Right renal pelvis (tissue), 4 donors: ENCODE measurements at regions not wholly inside any gene's neighbourhood (a gene's known extent, or its start where the extent isn't known, plus 50 kb on each side); places are given as distances from the start of the nearest gene placed in this dataset.
"Not testable (repeated sequence)": the region's sequence is repeated elsewhere in the genome, so short reads cannot be mapped to it uniquely, and the experiment has no call there.

Experiments used
- DNase-seq, 4 donors: peaks; one replicate each; pipeline ENCODE4 v3.0.0-alpha.2; 2013; ENCODE audit warnings: low read depth in 4 of 4, low spot score in 3 of 4, missing footprints in 1 of 4

DNA sequence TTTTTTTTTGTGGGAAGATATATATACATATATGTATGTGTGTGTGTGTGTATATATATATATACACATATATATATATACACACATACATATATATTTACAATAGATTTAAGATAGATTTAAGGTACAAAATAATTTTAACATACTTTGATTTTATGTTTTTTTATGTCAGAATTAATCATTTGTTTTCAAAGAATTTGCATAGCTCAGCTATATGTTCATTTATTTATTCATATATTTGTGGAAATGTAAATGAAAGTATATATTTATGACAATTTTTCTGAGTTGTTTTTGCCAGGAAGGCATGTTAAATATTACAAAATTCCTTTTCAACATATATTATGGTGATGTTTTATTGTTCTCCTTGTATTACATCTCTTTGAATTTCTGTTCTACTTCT lies 887.4 kb upstream of the NOVA1 start:
- no peak for DNase-seq

DNA sequence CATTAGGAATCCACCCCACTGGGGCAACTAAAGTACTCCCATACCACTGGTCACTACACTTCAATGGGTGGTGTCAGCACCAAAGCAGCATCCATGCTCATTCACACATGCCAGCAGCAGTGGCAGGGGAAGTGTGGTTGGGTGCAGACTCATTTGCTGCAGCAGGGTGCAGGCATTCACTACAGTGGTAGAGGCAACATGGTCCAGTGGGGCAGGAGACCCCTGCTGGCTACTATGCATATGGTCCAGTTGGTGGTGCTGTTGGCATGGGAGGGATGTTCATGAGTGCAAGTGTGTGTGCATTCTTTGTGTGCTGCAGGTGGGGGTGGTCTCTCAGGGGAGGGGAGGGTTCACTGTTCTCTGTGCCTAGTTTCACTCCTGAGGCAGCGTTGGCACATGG lies 908.4 kb upstream of the NOVA1 start:
- DNase-seq: no peak

DNA sequence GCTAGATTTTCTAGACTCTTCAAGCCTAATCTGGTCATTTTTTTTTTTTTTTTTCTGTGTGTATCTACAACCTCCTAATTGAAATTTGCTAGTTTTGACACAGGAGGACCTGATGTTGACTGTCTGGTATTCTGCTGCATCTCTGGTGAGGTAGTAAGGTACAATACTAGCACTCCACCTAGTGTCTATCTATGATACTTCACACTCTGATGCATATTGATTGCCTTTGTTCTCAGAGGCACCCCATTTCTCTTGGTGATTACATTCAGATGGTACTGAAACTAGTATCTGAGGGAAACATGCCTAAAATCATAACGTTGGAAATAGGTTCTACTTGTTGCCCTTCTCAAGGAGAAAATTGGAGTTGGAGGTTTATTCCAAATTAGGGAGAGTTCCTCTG lies 930.5 kb upstream of the NOVA1 start:
- peak in 1 of 4 donors; percentile 5 for DNase-seq

DNA sequence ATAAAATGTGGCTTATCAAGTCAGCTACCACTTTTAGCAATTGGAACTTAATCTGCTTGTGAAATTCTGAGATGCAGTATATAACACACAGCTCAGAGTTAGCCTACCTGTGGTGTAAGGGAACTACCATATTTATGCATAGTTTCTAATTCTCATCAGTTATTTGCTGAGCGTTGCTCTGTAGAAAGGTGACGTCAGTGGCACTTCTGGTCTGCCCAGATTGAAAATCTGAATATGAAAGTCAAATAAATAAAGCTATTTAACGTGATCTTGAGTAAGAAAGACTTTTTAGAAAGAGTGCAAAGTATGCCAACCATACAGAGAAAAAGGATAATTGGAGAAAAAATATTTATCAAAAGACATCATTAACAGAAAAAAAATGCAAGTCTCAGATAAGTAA lies 938.9 kb upstream of the NOVA1 start:
- no peak for DNase-seq

DNA sequence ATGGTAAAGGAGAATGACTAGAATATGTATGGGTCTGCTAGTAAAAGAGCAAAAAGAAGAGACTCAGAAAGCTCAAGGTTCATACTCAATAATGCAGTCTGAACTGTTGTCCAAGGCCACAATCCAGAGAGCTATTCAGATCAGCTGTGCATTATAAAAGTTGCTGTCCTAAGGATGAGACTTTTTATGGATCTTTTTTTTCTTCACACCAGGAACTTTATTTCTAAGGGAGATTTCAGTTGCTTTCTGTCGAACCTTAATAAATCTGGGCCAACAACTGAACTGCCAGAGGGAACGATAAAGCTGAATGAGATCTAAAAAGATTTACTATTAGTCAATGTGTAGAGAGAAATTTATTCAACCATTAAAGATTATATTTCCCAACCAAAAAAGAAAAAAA lies 948.3 kb upstream of the NOVA1 start:
- no peak for DNase-seq

DNA sequence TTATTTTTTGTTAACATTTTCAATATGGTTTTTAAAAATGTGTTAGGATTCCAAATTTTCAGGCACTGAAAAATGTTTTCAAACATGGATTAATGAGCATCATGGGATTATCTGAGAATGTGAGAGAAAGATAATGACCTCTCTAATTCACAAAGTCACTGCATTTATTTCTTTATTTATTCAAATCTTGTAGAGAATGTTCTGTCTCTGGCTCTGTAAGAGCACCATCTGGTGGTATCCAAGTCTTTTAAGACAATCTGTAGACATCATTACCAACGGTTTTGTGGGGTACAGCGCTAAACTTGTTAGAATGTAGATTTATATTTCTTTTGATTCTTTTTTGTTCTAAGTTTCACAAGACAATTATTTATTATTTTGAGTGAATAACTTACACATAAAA lies 956.0 kb upstream of the NOVA1 start:
- DNase-seq: peak in 1 of 4 donors; percentile 10

DNA sequence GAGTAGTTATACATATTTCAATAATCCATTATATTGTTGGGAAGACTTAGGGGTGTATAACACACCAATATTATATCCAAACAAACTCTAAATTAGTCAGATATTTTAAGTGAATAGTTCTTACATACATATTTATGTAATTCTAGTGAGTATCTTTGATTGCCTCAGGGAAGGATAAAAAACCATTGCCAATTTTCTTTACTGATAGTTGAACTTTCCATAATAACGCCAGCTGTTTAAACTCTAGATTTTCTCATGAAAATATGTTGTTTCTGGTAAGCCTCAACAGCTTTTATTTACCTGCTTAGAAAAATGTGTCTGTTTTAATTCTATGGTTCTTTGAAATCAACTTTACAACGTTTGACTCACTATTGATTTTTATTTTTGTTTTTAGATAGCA lies 959.6 kb upstream of the NOVA1 start:
- no peak for DNase-seq

DNA sequence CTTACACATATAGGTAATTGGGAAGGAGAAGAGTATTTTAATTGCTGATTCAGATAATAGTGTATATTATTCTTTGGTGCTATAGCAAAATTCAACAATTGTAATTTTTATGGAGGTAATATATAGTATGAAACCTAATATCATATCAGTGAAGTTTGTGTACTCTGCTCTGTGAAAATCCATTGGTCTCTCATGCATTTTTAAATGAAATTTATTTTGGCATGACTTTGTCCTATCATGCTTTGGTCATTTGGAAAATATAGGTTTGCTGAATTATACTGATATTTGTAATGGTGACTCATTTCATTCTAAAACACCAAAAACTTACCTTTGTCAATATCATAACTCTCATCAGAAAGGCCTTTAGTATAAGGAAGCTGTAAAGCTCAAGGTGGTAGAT lies 962.0 kb upstream of the NOVA1 start:
- no peak for DNase-seq

DNA sequence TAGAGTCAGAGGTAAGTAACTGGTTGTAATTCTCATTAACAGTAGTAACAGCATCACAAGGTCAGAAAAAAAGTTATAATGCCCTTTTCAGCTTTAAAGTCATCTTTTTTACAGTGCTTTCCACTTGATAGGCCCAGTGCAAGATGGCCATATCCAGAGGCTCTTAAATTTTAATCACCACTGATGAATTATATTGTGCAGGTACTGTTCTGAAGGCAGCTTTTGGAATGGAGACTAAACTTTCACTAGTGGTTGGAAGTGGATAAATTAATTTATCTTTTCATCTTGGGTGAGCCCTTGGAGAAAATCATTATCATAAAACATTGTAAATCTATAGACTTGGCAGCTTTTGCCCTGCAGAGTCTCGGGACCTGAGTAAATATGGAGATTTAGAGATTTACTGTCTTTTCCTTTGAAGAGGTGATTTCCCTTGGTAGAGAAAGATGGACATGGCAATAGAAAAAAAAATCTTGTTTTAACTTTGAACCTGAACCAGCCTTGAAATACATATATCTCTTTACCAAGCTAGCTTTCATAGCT lies 969.1 kb upstream of the NOVA1 start:
- DNase-seq: no peak

DNA sequence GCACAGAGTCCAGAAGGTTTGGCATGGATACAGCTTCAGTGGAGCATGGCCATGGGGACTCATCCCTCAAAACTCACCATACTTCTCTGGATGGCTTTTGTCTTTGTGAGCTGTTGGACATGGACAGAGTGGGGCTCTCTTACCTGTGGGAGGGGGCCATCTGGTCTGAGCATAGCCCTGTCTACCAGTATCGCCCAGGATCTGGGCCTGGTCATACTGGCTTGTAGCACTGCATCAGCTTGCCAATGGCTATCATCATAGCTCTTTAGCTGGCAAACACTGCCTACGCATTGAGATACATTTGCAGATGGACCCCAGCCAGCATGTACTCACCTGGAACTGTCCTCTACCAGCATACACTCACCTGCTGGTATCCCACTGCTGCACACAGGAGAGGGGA lies 975.2 kb upstream of the NOVA1 start:
- no peak for DNase-seq

DNA sequence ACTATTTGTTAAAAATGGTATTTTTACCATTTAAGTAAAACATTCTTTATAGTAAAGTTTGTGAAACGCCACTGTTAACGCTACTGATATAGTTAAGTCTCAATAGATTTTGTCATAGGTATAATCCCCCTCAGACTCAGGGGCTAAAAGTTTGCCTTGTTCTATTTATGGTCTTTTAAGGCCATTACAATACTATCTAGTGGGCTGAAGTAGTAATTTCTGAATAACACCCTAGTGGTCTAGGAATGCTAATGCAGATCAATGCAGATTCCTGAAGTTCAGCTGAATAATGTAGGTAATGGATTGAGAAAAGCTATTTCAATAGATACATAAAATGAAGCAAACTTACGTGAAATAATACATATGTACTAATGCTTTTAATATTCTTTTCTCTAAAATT lies 989.3 kb upstream of the NOVA1 start:
- DNase-seq: no peak

DNA sequence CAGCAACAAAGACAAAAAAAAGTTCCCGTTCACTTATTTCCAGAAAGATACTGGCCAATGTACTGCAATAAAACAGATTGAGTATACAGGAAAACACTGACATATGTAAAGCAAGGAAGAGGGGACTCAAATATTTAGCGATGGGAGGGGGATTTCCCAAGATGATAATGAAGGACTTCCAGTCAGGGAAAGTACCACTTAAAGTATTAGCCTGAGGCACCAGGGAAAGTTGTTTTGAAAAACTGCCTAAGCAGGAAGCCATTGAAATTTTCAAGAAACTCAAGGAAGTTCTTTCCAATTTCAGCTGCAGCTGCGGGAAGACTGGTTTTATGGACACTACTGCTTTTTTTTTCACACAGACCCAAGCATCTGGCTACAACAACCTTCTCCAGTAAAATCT lies 1007.4 kb upstream of the NOVA1 start:
- DNase-seq: no peak

DNA sequence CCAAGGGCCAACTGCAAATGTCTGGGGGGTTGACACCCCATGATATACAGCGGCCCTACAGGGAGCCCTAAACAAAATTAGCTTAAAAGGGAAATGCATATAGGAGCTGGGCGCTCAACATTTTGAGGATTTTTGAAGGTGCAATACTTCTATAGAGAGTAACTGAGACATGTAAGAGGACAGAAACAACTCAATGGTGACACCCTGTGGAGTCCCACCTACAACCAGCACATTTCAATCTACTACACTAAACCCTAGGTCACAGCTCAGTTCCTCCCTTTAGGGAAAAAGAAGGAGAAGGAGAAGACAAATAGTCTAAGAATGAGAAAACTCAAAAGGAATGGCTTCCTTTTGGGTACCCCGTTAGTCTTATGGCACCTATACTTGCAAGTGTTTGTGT lies 1010.5 kb upstream of the NOVA1 start:
- DNase-seq: no peak

DNA sequence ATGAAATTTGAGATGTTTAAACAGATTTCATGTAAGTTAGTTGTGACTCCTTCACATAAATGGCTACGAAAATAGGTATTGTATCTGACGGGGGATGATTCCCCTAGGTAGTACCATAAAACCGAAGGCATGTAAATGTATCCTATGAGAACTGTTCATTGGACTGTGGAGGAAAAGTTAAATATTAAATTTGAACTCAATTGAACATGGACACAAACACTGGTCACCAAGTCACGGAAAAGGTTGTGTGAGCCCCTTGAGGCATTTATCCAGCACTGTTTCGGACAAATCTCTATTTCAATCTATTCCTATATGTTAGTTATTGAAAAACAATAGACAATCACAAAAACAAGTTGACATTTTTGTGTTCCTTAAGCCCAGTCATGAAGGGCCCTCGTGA lies 1014.3 kb upstream of the NOVA1 start:
- no peak for DNase-seq

DNA sequence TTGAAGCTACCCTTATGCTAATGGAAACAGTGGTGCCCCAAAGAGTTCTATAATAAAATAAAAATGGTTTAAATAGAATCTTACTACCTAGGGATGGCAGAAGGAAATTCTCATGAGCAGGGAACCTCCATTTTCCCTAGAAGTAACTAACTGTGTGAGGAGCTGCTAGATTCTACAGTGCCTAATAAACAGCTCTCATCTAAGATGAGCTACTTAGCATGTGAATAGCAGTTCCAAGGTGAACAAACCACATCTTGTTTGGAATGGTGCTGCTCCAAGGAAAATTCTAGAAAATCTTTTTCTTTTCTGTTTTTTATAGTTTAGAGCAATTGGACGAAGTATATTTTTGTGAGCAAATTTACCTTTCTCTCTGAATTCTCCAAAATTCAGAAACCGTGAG lies 1015.3 kb upstream of the NOVA1 start:
- DNase-seq: no peak

DNA sequence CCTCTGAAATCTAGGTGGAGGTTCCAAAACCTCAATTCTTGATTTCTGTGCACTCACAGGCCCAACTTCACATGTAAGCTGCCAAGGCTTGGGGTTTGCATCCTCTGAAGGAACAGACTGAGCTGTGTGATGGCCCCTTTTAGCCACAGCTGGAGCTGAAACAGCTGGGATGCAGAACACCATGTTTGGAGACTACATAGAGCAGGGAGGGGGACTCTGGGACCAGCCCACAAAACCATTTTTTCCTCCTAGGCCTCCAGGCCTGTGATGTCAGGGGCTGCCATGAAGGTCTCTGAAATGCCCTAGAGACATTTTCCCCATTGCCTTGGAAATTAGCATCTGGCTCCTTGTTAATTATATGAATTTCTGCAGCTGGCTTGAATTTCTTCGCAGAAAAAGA lies 1025.9 kb upstream of the NOVA1 start:
- no peak for DNase-seq

DNA sequence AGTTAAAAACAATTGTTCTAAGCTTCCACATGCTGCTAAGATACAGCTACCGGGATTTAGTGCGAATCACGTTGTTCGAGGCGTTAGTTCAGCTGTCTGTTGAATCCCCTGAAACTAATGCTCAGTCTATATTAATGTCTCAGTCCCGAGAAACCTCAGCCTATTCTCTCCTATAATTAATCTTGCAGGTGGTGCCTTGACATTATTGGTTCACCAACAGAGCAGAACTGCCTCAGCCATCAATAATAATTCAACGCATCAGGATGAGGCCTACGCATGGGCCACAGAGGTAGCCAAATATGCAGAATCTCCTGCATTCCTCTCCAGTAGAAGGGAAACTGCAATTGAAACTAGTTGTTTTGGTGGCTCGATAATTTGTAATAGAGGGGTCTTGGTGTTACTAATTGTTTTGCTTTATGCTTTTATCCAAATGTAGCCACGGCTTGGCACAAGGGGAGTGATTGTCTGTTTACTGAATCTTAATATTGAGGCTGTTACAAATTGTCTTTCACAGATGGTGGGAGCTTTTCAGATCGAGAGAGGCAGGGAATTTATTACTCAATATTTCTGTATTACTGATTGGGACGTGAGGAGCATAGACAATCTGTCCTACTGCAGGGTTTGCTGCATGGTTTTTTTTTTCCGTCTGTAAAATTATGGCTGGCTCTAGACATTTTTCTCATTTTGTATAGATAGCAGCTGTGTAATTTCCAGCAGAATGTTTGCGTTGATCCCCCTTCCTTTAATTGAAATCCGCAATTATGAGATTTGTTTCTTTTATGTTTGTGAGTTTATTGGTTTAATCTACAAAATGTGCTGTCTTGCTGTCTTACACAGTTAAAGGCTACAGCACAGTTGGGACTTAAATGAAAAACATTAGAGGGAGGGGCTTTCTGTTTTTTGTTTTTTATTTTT lies 1036.5 kb upstream of the NOVA1 start:
- no peak for DNase-seq

DNA sequence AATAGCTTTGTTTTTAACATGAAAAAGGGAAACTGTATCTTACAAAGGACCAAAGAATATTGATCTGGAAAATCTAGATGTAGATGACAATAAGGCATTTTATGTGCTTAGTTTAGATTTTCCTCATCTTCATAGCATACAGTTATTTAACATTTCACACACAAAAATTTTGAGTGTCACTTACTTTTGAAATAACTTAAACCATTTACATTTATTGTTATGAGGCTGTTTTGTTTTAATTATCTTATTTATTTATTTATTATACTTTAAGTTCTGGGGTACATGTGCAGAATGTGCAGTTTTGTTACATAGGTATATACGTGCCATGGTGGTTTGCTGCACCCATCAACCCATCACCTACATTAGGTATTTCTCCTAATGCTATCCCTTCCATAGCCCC lies 1042.9 kb upstream of the NOVA1 start:
- DNase-seq: not testable (repeated sequence)

DNA sequence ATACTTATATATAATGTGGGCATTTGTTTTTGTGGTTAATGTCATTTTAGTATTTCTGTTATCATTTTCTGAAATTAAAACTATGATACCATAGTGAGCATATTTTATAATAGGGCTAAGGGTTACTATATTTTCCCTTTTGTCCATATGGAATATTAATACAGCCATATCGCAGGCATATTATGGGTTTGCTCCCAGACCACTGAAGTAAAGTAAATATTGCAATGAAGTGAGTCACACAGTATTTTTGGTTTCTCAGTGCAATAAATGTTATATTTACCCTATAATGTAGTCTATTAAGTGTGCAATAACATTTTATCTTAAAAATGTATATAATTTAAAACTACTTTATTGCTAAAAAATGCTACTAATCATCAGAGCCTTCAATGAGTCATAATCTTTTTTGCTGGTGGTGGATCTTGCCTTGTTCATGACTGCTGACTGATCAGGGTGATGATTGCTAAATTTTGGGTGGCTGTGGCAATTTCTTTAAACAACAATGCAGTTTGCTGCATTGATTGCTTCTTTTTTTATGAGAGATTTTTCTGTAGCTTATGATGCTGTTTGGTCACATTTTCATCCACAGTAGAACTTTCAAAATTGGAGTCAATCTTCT lies 1044.5 kb upstream of the NOVA1 start:
- DNase-seq: no peak

DNA sequence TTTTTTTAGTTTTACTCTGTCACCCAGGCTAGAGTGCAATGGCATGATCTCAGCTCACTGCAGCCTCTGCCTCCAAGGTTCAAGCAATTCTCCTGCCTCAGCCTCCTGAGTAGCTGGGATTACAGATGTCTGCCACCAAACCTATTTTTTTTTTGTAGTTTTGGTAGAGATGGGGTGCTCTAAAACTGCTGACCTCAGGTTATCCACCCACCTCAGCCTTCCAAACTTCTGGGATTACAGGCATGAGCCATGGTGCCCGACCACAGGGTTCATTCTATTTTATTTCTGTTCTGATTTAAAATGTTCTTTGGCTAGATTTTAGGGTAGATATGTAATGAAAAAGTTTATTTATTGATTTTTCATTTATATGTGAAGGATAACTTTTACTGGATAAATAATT lies 1062.8 kb upstream of the NOVA1 start:
- DNase-seq: no peak

DNA sequence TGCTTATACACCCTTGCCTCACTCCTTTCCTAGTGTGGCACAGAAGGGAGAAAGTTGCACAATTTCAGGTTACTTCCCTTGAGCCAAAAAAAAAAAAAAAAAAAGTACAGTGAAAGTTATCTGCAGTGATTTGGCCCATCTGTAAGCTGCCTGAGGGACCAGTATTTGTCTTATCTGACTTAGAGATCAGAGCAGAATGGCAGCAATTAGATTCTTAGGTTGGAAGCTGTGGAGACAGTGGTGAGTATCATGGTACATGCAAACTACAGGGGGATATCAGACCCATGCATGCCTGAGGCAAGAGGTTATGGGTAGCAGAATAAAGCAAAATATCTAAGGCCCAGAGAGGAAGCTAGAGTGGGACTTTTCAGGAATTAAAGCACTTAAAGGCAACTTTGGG lies 1070.7 kb upstream of the NOVA1 start:
- no peak for DNase-seq

DNA sequence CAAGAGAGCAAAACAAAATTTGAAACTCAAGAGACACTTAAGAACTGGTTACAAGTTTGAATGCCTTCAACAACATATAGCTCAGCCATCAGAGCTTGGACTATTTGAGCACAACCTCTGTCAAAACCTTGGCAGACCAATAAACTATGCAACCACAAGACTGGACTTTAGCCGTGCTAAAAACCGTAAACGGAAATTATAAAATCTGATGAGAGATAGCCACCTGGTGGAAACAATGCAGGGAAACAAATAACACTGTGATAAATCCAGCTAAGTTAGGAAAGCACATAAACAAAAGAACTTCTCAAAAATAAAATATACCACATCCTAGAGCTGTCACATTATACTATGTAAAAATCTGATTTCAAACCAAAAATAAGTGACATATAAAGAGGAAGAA lies 1074.2 kb upstream of the NOVA1 start:
- DNase-seq: peak in 1 of 4 donors; percentile 3
